ENCODE measurements at regions not wholly inside any gene's neighbourhood (a gene's known extent, or its start where the extent isn't known, plus 50 kb on each side); places are given as distances from the start of the nearest gene placed in this dataset.

DNA sequence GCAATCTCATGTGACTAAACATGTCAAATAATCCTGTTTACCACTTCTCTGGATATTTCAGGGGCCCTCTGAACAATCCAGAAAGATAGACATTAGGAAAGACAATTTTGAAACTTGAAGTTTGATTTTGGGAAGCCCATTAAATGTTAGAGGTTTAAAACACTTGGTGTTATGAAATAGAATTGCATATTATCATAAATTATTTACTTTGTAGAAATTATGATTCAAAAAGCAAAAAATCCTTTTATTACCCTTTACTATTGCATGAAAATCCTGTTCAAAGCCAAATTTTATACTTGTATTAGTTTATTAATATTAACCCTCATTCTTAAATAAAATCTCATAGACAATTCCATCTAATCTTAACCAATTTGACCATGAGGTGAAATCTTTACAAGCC is 1091.5 kb upstream of the ALCAM start:
- no peak overlapping the region for H3K9ac ChIP-seq (replicated peaks in 1 of 4; ENCODE audit: extremely low read depth in 1 of 4, low read depth in 3 of 4, low read length in 3 of 4)
- H3K9me3 ChIP-seq (ENCODE audit: insufficient read depth in 2 of 2, low read depth in 1 of 2, low read length in 1 of 2), result peaks cover 22 to 31% of the 10 kb centered on the region in 2 experiments; a peak in 3 of 4 replicates
- ChIA-PET CTCF (ENCODE audit: partially characterized antibody) (interaction anchor here (4.0 kb wide), 1 partner anchor 9 kb away, joined by 34 read pairs; no protein-coding TSS in a partner anchor), POLR2A (ENCODE audit: partially characterized antibody) (no interaction called here)
- no peak overlapping the region for H4K8ac ChIP-seq (ENCODE audit: extremely low read depth, insufficient read depth, low read length)
- H3K18ac ChIP-seq (ENCODE audit: extremely low read depth, low read length), result no peak overlapping the region
- no peak overlapping the region for H2BK15ac ChIP-seq (ENCODE audit: low read length)
- no peak overlapping the region for H2BK120ac ChIP-seq (replicated peaks; ENCODE audit: low read depth, low read length)
- no peak for TF ChIP-seq SIX5 (IDR thresholded peaks at IDR 0.05; ENCODE audit: low read depth, low read length)
- TF ChIP-seq TAF7 (optimal IDR thresholded peaks at IDR 0.05; ENCODE audit: borderline replicate concordance, low read depth, low read length), result no peak
- no peak for TF ChIP-seq MAFK (IDR thresholded peaks at IDR 0.05; ENCODE audit: low read depth, low read length)
- no peak for TF ChIP-seq CEBPB (IDR thresholded peaks at IDR 0.05; ENCODE audit: low read depth, low read length)
- no peak for TF ChIP-seq SRF (IDR thresholded peaks at IDR 0.05; ENCODE audit: low read depth, low read length)
- no peak for TF ChIP-seq BRCA1 (IDR thresholded peaks at IDR 0.05; ENCODE audit: low read depth, low read length)
- no peak for TF ChIP-seq FOSL1 (IDR thresholded peaks at IDR 0.05; ENCODE audit: insufficient read depth, low read depth, low read length)
- TF ChIP-seq SIRT6 (IDR thresholded peaks at IDR 0.05; ENCODE audit: low read length), result no peak
- no peak for TF ChIP-seq HDAC6 (IDR thresholded peaks at IDR 0.05; ENCODE audit: low read depth, low read length)
- no peak for TF ChIP-seq TEAD4 (IDR thresholded peaks at IDR 0.05; ENCODE audit: low read depth, low read length)
- TF ChIP-seq RNF2 (IDR thresholded peaks at IDR 0.05; ENCODE audit: borderline replicate concordance, low read depth, low read length, missing control alignments, poor library complexity, severe bottlenecking), result no peak
- no peak for TF ChIP-seq KDM1A (IDR thresholded peaks at IDR 0.05; ENCODE audit: borderline replicate concordance, low read length)
- TF ChIP-seq EP300 (IDR thresholded peaks at IDR 0.05; ENCODE audit: borderline replicate concordance in 1 of 2, low read depth in 2 of 2, low read length in 2 of 2), result no peak
- no peak overlapping the region for H3K4ac ChIP-seq (replicated peaks; ENCODE audit: insufficient read length, low read depth, low read length)
- H3K4me3 ChIP-seq (ENCODE audit: extremely low read depth in 1 of 4, insufficient read depth in 2 of 4, low read depth in 3 of 4, low read length in 4 of 4), result no peak overlapping the region
- no peak overlapping the region for H3K14ac ChIP-seq (ENCODE audit: insufficient read length)
- no peak overlapping the region for H3K56ac ChIP-seq (replicated peaks; ENCODE audit: insufficient read length, low read depth, low read length)
- H3K79me2 ChIP-seq (ENCODE audit: control insufficient read depth in 1 of 2, insufficient read depth in 2 of 2, low read length in 2 of 2), result no peaks in the 10 kb centered on the region
- H3K36me3 ChIP-seq (ENCODE audit: control insufficient read depth in 2 of 4, insufficient read depth in 4 of 4, low read length in 3 of 4), result peaks cover 0 to 3% (median 0%) of the 10 kb centered on the region in 4 experiments; a peak in 2 of 8 replicates
- H3K4me1 ChIP-seq (replicated peaks in 1 of 4; ENCODE audit: control insufficient read depth in 3 of 4, insufficient read depth in 4 of 4, low read length in 3 of 4), result no peaks in the 10 kb centered on the region
- H4K91ac ChIP-seq (replicated peaks; ENCODE audit: insufficient read length, low read length), result no peak overlapping the region
- FAIRE-seq, result no peak
- H3K4me2 ChIP-seq (ENCODE audit: insufficient read depth in 1 of 2, low read depth in 2 of 2, low read length in 2 of 2), result no peak overlapping the region
- H3K23me2 ChIP-seq (ENCODE audit: low read depth, low read length), result no peaks in the 10 kb centered on the region
- no peaks in the 10 kb centered on the region for H3K79me1 ChIP-seq (ENCODE audit: low read depth, low read length)
- H3K23ac ChIP-seq (ENCODE audit: insufficient read length), result no peak overlapping the region
- H4K20me1 ChIP-seq (replicated peaks in 1 of 2; ENCODE audit: control insufficient read depth in 1 of 2, insufficient read depth in 2 of 2, low read length in 2 of 2), result no peaks in the 10 kb centered on the region
- DNase-seq (ENCODE audit: low read depth in 1 of 2, low spot score in 2 of 2), result no peak
- no peak overlapping the region for H4K5ac ChIP-seq (ENCODE audit: insufficient read length, low read depth, low read length)
- no peak overlapping the region for H2BK20ac ChIP-seq (ENCODE audit: low read length)
- H3K27me3 ChIP-seq (replicated peaks in 1 of 4; ENCODE audit: control insufficient read depth in 3 of 4, extremely low read depth in 1 of 4, insufficient read depth in 3 of 4, low read length in 3 of 4), result no peaks in the 10 kb centered on the region
- no peak overlapping the region for H2BK12ac ChIP-seq (ENCODE audit: low read depth, low read length)
- H2AFZ ChIP-seq (ENCODE audit: low read length), result no peak overlapping the region
- no peak overlapping the region for H2AK5ac ChIP-seq (ENCODE audit: low read depth, low read length)
- no peak overlapping the region for H3K27ac ChIP-seq (ENCODE audit: low read depth, low read length)
- H2BK5ac ChIP-seq (ENCODE audit: low read depth, low read length), result no peak overlapping the region
